ENCODE measurements at regions not wholly inside any gene's neighbourhood (a gene's known extent, or its start where the extent isn't known, plus 50 kb on each side); places are given as distances from the start of the nearest gene placed in this dataset.

DNA sequence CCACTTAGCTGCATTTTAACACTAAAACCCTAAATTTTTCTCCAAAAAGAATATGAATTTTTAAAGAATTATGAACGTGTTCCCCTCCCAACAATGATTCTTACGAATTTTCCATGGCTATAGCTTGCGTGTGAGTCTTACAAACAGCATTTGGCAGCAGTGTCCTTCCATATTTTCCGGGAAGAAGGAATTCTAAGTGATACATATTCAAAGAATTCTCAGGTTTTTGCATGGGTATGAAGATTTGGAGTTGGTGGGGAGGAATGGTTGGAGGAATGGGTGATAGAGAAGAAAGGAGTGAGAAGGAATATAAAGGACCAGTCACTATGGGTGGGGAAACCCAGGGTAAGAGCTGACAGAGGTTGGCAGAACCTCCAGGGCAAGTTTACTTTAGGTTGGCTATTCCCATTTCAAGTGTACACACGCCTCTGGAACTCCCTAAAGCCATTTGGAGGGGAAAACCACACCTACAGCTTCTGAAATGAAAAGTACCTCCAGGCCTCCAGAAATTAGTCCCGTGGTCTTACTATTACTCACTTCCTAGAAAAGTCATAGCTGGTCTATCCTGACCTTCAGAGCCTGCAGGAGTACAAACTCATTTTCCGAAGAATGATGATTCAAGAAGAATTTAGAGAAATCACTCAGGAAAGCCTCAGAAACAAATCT is 420.8 kb upstream of the DIPK2B start:
- TF ChIP-seq, protein P1, sequence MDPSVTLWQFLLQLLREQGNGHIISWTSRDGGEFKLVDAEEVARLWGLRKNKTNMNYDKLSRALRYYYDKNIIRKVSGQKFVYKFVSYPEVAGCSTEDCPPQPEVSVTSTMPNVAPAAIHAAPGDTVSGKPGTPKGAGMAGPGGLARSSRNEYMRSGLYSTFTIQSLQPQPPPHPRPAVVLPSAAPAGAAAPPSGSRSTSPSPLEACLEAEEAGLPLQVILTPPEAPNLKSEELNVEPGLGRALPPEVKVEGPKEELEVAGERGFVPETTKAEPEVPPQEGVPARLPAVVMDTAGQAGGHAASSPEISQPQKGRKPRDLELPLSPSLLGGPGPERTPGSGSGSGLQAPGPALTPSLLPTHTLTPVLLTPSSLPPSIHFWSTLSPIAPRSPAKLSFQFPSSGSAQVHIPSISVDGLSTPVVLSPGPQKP (IDR thresholded peaks at IDR 0.05; ENCODE audit: borderline replicate concordance, low read depth, low read length): no peak
- TF ChIP-seq CTCF (conservative IDR thresholded peaks at IDR 0.05; ENCODE audit: low read depth, low read length): no peak
- no peak for TF ChIP-seq POLR2A (IDR thresholded peaks at IDR 0.05; ENCODE audit: low read depth, low read length)
- TF ChIP-seq RCOR1 (IDR thresholded peaks at IDR 0.05; ENCODE audit: insufficient replicate concordance, low read length): no peak
- no peak for TF ChIP-seq MAFK (IDR thresholded peaks at IDR 0.05; ENCODE audit: low read depth, low read length)
- no peak for TF ChIP-seq RFX5 (IDR thresholded peaks at IDR 0.05; ENCODE audit: low read depth, low read length)
- TF ChIP-seq RAD21 (IDR thresholded peaks at IDR 0.05; ENCODE audit: low read length): no peak
- no peak for TF ChIP-seq BHLHE40 (IDR thresholded peaks at IDR 0.05; ENCODE audit: low read depth, low read length)
- TF ChIP-seq MXI1 (IDR thresholded peaks at IDR 0.05; ENCODE audit: borderline replicate concordance, low read depth, low read length): no peak

Measured in IMR-90 (cell line).